ENCODE measurements at regions not wholly inside any gene's neighbourhood (a gene's known extent, or its start where the extent isn't known, plus 50 kb on each side); places are given as distances from the start of the nearest gene placed in this dataset.

GRCh38 chr4:185894481-185894880 is 82.5 kb upstream of the SORBS2 start:
- no peak for DNase-seq

- DNase-seq = no peak
Observed at GRCh38 chr4:185895351-185895750, 83.4 kb upstream of the SORBS2 start.

GRCh38 chr4:185895866-185896265 is 83.9 kb upstream of the SORBS2 start:
- no peak for DNase-seq

GRCh38 chr4:185896817-185897488 is 85.0 kb upstream of the SORBS2 start:
- no peak for DNase-seq

- DNase-seq = no peak
Observed at GRCh38 chr4:185898413-185898812, 86.4 kb upstream of the SORBS2 start.

- no peak for DNase-seq
Observed at GRCh38 chr4:185899833-185900232, 87.8 kb upstream of the SORBS2 start.

- DNase-seq = no peak
Observed at GRCh38 chr4:185902654-185903053, 90.7 kb upstream of the SORBS2 start.

- DNase-seq = no peak
Observed at GRCh38 chr4:185903205-185903604, 91.2 kb upstream of the SORBS2 start.

- no peak for DNase-seq
Observed at GRCh38 chr4:185904381-185904780, 92.4 kb upstream of the SORBS2 start.

GRCh38 chr4:185909972-185910371 is 98.0 kb upstream of the SORBS2 start:
- DNase-seq = no peak

- no peak for DNase-seq
Observed at GRCh38 chr4:185911556-185912064, 99.6 kb upstream of the SORBS2 start.

- no peak for DNase-seq
Observed at GRCh38 chr4:185912779-185913178, 100.8 kb upstream of the SORBS2 start.

- no peak for DNase-seq
Observed at GRCh38 chr4:185914583-185915199, 102.7 kb upstream of the SORBS2 start.

GRCh38 chr4:185915271-185915670 is 103.3 kb upstream of the SORBS2 start:
- no peak for DNase-seq

GRCh38 chr4:185915817-185916216 is 103.8 kb upstream of the SORBS2 start:
- DNase-seq = no peak

GRCh38 chr4:185916231-185916630 is 104.2 kb upstream of the SORBS2 start:
- DNase-seq = no peak

GRCh38 chr4:185916683-185917082 is 104.7 kb upstream of the SORBS2 start:
- DNase-seq = no peak

- DNase-seq = no peak
Observed at GRCh38 chr4:185919107-185919506, 107.1 kb upstream of the SORBS2 start.

- no peak for DNase-seq
Observed at GRCh38 chr4:185920171-185920570, 108.2 kb upstream of the SORBS2 start.

GRCh38 chr4:185920691-185921260 is 108.8 kb upstream of the SORBS2 start:
- no peak for DNase-seq

- no peak for DNase-seq
Observed at GRCh38 chr4:185921583-185922555, 109.9 kb upstream of the SORBS2 start.

GRCh38 chr4:185924458-185925044 is 112.6 kb upstream of the SORBS2 start:
- no peak for DNase-seq

- no peak for DNase-seq
Observed at GRCh38 chr4:185925910-185926360, 113.9 kb upstream of the SORBS2 start.
